Endothelial cell of umbilical vein (primary cell): ENCODE measurements at regions not wholly inside any gene's neighbourhood (a gene's known extent, or its start where the extent isn't known, plus 50 kb on each side); places are given as distances from the start of the nearest gene placed in this dataset.

Experiments used
- BruUV-seq: library from RNA; stranded (reverse); fragments of 400-500 nt; replicated peaks from 2 replicates; lab custom pipeline; 2021; lab: Mats Ljungman, UMichigan
- CTCF ChIA-PET: fragments of 300-600, 350-600 bp; sonication (Branson Sonifier 250); formaldehyde crosslinking; loops from one replicate; lab custom pipeline; 2021; ENCODE audit warnings: antibody characterized with exemption, inconsistent platforms; lab: Charles Lee
- POLR2A ChIA-PET: fragments of 300-600, 350-600 bp; sonication (Branson Sonifier 250); formaldehyde crosslinking; loops from one replicate; lab custom pipeline; 2021; ENCODE audit warnings: antibody characterized with exemption, inconsistent platforms; lab: Charles Lee
- DNase-seq: peaks from one replicate; pipeline ENCODE4 v3.0.0-alpha.2; 2011; ENCODE audit warnings: low read depth, low spot score
- FAIRE-seq: peaks from 2 replicates; lab custom pipeline; 2011; peaks lifted over from hg19 to GRCh38; lab: Jason Lieb, UNC
- H2AFZ ChIP-seq: 2 replicates; pipeline ENCODE4 v1.6.0; 2012; ENCODE audit warnings: low read depth, low read length, control low read depth, inconsistent platforms
- H3K27ac ChIP-seq: 2 replicates; pipeline ENCODE4 v1.5.1; 2011; ENCODE audit warnings: low read depth, mild to moderate bottlenecking, control low read depth, low read length, moderate library complexity; ENCODE audit not compliant: insufficient read depth
- H3K27me3 ChIP-seq, 2 experiments: 2 replicates each; pipeline versions ENCODE4 v1.6.0 to v1.6.1; 2011; ENCODE audit warnings: low read length in 2 of 2, mixed read lengths in 1 of 2; ENCODE audit not compliant: control insufficient read depth in 2 of 2, insufficient read depth in 2 of 2
- H3K36me3 ChIP-seq, 2 experiments: 2 replicates in 1 of 2; 3 replicates in 1 of 2; pipeline ENCODE4 v1.5.1; 2011; ENCODE audit warnings: low read length in 2 of 2, mild to moderate bottlenecking in 1 of 2, moderate library complexity in 1 of 2; ENCODE audit not compliant: control insufficient read depth in 2 of 2, insufficient read depth in 2 of 2; ENCODE audit errors: extremely low read depth in 1 of 2
- H3K4me1 ChIP-seq: 3 replicates; pipeline ENCODE4 v1.5.1; 2011; ENCODE audit warnings: mild to moderate bottlenecking, low read length; ENCODE audit not compliant: control insufficient read depth, insufficient read depth; ENCODE audit errors: extremely low read depth
- H3K4me2 ChIP-seq: 2 replicates; pipeline ENCODE4 v1.6.1; 2011; ENCODE audit warnings: low read length, control low read depth, mixed read lengths; ENCODE audit not compliant: insufficient read depth
- H3K4me3 ChIP-seq, 3 experiments: fragments of 200-600 bp in 1 of 3; sonication (generic), shearing (Covaris generic) in 1 of 3; replicated peaks in 1 of 3; 2 replicates each; pipeline ENCODE4 v1.5.1; 2011 to 2016; ENCODE audit warnings: control low read depth in 3 of 3, low read length in 3 of 3, mild to moderate bottlenecking in 2 of 3, inconsistent platforms in 1 of 3, low read depth in 1 of 3, moderate library complexity in 1 of 3; ENCODE audit not compliant: insufficient read depth in 1 of 3
- H3K79me2 ChIP-seq: 2 replicates; pipeline ENCODE4 v1.6.0; 2012; ENCODE audit warnings: low read length, inconsistent platforms; ENCODE audit not compliant: control insufficient read depth, insufficient read depth
- H3K9ac ChIP-seq: replicated peaks from 2 replicates; pipeline ENCODE3; 2011; ENCODE audit warnings: low read length, control low read depth; ENCODE audit not compliant: insufficient read depth; ENCODE audit errors: extremely low read depth
- H3K9me1 ChIP-seq: replicated peaks from 3 replicates; pipeline ENCODE4 v1.6.0; 2011; ENCODE audit warnings: mild to moderate bottlenecking, low read length; ENCODE audit not compliant: control insufficient read depth, insufficient read depth; ENCODE audit errors: extremely low read depth
- H3K9me3 ChIP-seq: replicated peaks from 2 replicates; pipeline ENCODE4 v1.5.1; 2012; ENCODE audit warnings: low read length, inconsistent platforms; ENCODE audit not compliant: control insufficient read depth, insufficient read depth
- H4K20me1 ChIP-seq: replicated peaks from 2 replicates; pipeline ENCODE3; 2011; ENCODE audit warnings: mild to moderate bottlenecking, low read length; ENCODE audit not compliant: control insufficient read depth, insufficient read depth; ENCODE audit errors: extremely low read depth
- CTCF ChIP-seq, 2 donors: IDR thresholded peaks; 1 replicate in 1 of 2; 2 replicates in 1 of 2; pipeline ENCODE4 v1.5.1; 2011; ENCODE audit warnings: low read length in 2 of 2, mild to moderate bottlenecking in 2 of 2, moderate library complexity in 2 of 2, control low read depth in 1 of 2, inconsistent platforms in 1 of 2, low read depth in 1 of 2; ENCODE audit not compliant: insufficient read depth in 1 of 2; ENCODE audit errors: extremely low read depth in 1 of 2
- EZH2 ChIP-seq: IDR thresholded peaks from 2 replicates; pipeline ENCODE4 v1.6.1; 2012; ENCODE audit warnings: borderline replicate concordance, low read depth, mild to moderate bottlenecking, moderate library complexity, low read length, inconsistent platforms; ENCODE audit not compliant: severe bottlenecking
- FOS ChIP-seq: IDR thresholded peaks from 2 replicates; pipeline ENCODE4 v1.6.1; 2011; ENCODE audit warnings: mild to moderate bottlenecking, low read length, moderate library complexity, borderline replicate concordance; ENCODE audit not compliant: insufficient read depth
- GATA2 ChIP-seq: IDR thresholded peaks from 2 replicates; pipeline ENCODE4 v1.7.0; 2011; ENCODE audit warnings: low read depth, mild to moderate bottlenecking, moderate library complexity, mixed read lengths, low read length; ENCODE audit not compliant: insufficient read length, insufficient read depth
- JUN ChIP-seq: IDR thresholded peaks from 2 replicates; pipeline ENCODE4 v1.6.1; 2011; ENCODE audit warnings: borderline replicate concordance, low read depth; ENCODE audit not compliant: insufficient read length, insufficient read depth
- MAX ChIP-seq: IDR thresholded peaks from 2 replicates; pipeline ENCODE4 v1.6.1; 2011; ENCODE audit not compliant: insufficient read depth, insufficient read length
- MYC ChIP-seq: IDR thresholded peaks from one replicate; pipeline ENCODE4 v1.6.1; 2011; ENCODE audit warnings: mild to moderate bottlenecking, low read depth, low read length
- POLR2A ChIP-seq: IDR thresholded peaks from 2 replicates; pipeline ENCODE4 v1.6.1; 2012; ENCODE audit warnings: low read depth, mild to moderate bottlenecking, control low read depth, low read length
- POLR2AphosphoS5 ChIP-seq: IDR thresholded peaks from 2 replicates; pipeline ENCODE4 v1.6.1; 2012; ENCODE audit warnings: low read depth, mild to moderate bottlenecking, control low read depth, low read length, moderate library complexity; ENCODE audit not compliant: insufficient read depth
- dilution Hi-C: fragments of 300-500 bp; cut with MboI; formaldehyde crosslinking; loops from one replicate; pipeline ENCODE4 v1.15.0; 2019; ENCODE audit warnings: low sequenced_read_pairs; ENCODE audit not compliant: extremely low pct_ligation_motif_present
- intact Hi-C: fragments of 100-400 bp; cut with micrococcal nuclease; formaldehyde crosslinking; loops from one replicate; pipeline ENCODE4 v1.10.0; 2022

- H3K36me3 ChIP-seq = no peaks in the 10 kb centered on the region
- H3K9me1 ChIP-seq = no peaks in the 10 kb centered on the region
- no peak overlapping the region for H2AFZ ChIP-seq
- dilution Hi-C loops (no loop called here), intact Hi-C loops (loop anchor here (10.0 kb wide), 1 partner anchor 605 kb away; no protein-coding TSS in a partner anchor)
- ChIA-PET POLR2A (no interaction called here), CTCF (no interaction called here)
- TF ChIP-seq EZH2 (no peak), JUN (no peak), GATA2 (no peak), POLR2A (no peak), MAX (no peak), MYC (no peak), CTCF (IDR thresholded peaks at IDR 0.05; ENCODE audit: extremely low read depth in 1 of 2, insufficient read depth in 1 of 2, low read depth in 1 of 2, low read length in 2 of 2) (no peak), POLR2AphosphoS5 (no peak), FOS (no peak)
- H3K27me3 ChIP-seq = no peaks in the 10 kb centered on the region
- no peak overlapping the region for H3K4me2 ChIP-seq
- DNase-seq = no peak
- no peak overlapping the region for H3K4me3 ChIP-seq
- FAIRE-seq = no peak
- no peak overlapping the region for H3K27ac ChIP-seq
- no TSS peak for BruUV-seq
- no peak overlapping the region for H3K9ac ChIP-seq
- H4K20me1 ChIP-seq = no peaks in the 10 kb centered on the region
- H3K79me2 ChIP-seq = no peaks in the 10 kb centered on the region
- no peaks in the 10 kb centered on the region for H3K4me1 ChIP-seq
- no peaks in the 10 kb centered on the region for H3K9me3 ChIP-seq
Measured at GRCh38 chr2:221289389-221289788, 282.7 kb downstream of the EPHA4 start.
